ENCODE measurements at regions not wholly inside any gene's neighbourhood (a gene's known extent, or its start where the extent isn't known, plus 50 kb on each side); places are given as distances from the start of the nearest gene placed in this dataset.

GRCh38 chr3:113132571-113132996, 78.8 kb upstream of the BOC start:
- no peak for TF ChIP-seq CTCF (IDR thresholded peaks at IDR 0.05; ENCODE audit: low read depth, low read length, missing control alignments)
- no peak overlapping the region for H3K4me3 ChIP-seq (ENCODE audit: low read depth, low read length)
- no peak for DNase-seq (ENCODE audit: low read depth)

- no peak for TF ChIP-seq CTCF (IDR thresholded peaks at IDR 0.05; ENCODE audit: low read depth, low read length, missing control alignments)
- no peak for DNase-seq (ENCODE audit: low read depth)
- no peak overlapping the region for H3K4me3 ChIP-seq (ENCODE audit: low read depth, low read length)
Measured at GRCh38 chr3:113133140-113133539, 78.2 kb upstream of the BOC start.

- no peak for DNase-seq (ENCODE audit: low read depth)
- no peak overlapping the region for H3K4me3 ChIP-seq (ENCODE audit: low read depth, low read length)
- TF ChIP-seq CTCF (IDR thresholded peaks at IDR 0.05; ENCODE audit: low read depth, low read length, missing control alignments): peak; percentile 47
Measured at GRCh38 chr3:113136071-113136470, 75.3 kb upstream of the BOC start.

- H3K4me3 ChIP-seq (ENCODE audit: low read depth, low read length): no peak overlapping the region
- no peak for DNase-seq (ENCODE audit: low read depth)
- TF ChIP-seq CTCF (IDR thresholded peaks at IDR 0.05; ENCODE audit: low read depth, low read length, missing control alignments): no peak
Measured at GRCh38 chr3:113136544-113136943, 74.8 kb upstream of the BOC start.

- no peak overlapping the region for H3K4me3 ChIP-seq (ENCODE audit: low read depth, low read length)
- no peak for DNase-seq (ENCODE audit: low read depth)
- TF ChIP-seq CTCF (IDR thresholded peaks at IDR 0.05; ENCODE audit: low read depth, low read length, missing control alignments): no peak
Measured at GRCh38 chr3:113138839-113139743, 72.3 kb upstream of the BOC start.

- TF ChIP-seq CTCF (IDR thresholded peaks at IDR 0.05; ENCODE audit: low read depth, low read length, missing control alignments): no peak
- H3K4me3 ChIP-seq (ENCODE audit: low read depth, low read length): no peak overlapping the region
- no peak for DNase-seq (ENCODE audit: low read depth)
Measured at GRCh38 chr3:113140876-113141275, 70.5 kb upstream of the BOC start.

GRCh38 chr3:113141543-113141942, 69.8 kb upstream of the BOC start:
- no peak overlapping the region for H3K4me3 ChIP-seq (ENCODE audit: low read depth, low read length)
- no peak for DNase-seq (ENCODE audit: low read depth)
- TF ChIP-seq CTCF (IDR thresholded peaks at IDR 0.05; ENCODE audit: low read depth, low read length, missing control alignments): no peak

All from GM12864 (cell line).